Right cardiac atrium (tissue), 5 donors: ENCODE measurements at regions not wholly inside any gene's neighbourhood (a gene's known extent, or its start where the extent isn't known, plus 50 kb on each side); places are given as distances from the start of the nearest gene placed in this dataset.
"Not testable (repeated sequence)": the region's sequence is repeated elsewhere in the genome, so short reads cannot be mapped to it uniquely, and the experiment has no call there.

Experiments
- ATAC-seq, 2 donors: fragments of 200-7000 bp; cut with Tn5 transposase; one replicate each; pipeline versions ENCODE4 v1.8.0 to v1.9.1; 2020; ENCODE audit warnings: moderate library complexity in 2 of 2, mild to moderate bottlenecking in 1 of 2
- DNase-seq, 3 donors: peaks; one replicate each; pipeline ENCODE4 v3.0.0-alpha.2; 2020
- H3K27ac ChIP-seq: one replicate; pipeline ENCODE4 v1.5.1; 2013; ENCODE audit warnings: mild to moderate bottlenecking, low read length, control low read depth, moderate library complexity
- H3K27me3 ChIP-seq: one replicate; pipeline ENCODE4 v1.6.1; 2013; ENCODE audit not compliant: control insufficient read depth, insufficient read depth
- H3K4me1 ChIP-seq: one replicate; pipeline ENCODE4 v1.6.1; 2013; ENCODE audit warnings: low read length; ENCODE audit not compliant: control insufficient read depth, insufficient read depth
- H3K4me3 ChIP-seq: one replicate; pipeline ENCODE4 v1.5.1; 2013; ENCODE audit warnings: low read length, control low read depth
- H3K9me3 ChIP-seq: one replicate; pipeline ENCODE4 v1.6.1; 2013; ENCODE audit warnings: low read length; ENCODE audit not compliant: control insufficient read depth
- WGBS: extraction: QIAGEN DNeasy Blood & Tissue Kit; methylation state at CpG from one replicate; pipeline ENCODE4 v1.1.7; 2013; 5-methylcytosine and 5-hydroxymethylcytosine counted together
- intact Hi-C, 4 donors: fragments of 100-400 bp; cut with DNase I; formaldehyde crosslinking; loops; one replicate each; pipeline versions ENCODE4 v1.11.0 to v1.14.0; 2022 to 2023
- donor health status: healthy with polysubstance abuse.
- donor health status: DM: no; HTN: yes; CAD: no.
- donor health status: DM: no; HTN: no; CAD: no.
- donor health status: DM: no; HTN: yes; CAD: no; lungs with severe emphysema.
- donor health status: DM: yes; HTN: yes; CAD: no.

DNA sequence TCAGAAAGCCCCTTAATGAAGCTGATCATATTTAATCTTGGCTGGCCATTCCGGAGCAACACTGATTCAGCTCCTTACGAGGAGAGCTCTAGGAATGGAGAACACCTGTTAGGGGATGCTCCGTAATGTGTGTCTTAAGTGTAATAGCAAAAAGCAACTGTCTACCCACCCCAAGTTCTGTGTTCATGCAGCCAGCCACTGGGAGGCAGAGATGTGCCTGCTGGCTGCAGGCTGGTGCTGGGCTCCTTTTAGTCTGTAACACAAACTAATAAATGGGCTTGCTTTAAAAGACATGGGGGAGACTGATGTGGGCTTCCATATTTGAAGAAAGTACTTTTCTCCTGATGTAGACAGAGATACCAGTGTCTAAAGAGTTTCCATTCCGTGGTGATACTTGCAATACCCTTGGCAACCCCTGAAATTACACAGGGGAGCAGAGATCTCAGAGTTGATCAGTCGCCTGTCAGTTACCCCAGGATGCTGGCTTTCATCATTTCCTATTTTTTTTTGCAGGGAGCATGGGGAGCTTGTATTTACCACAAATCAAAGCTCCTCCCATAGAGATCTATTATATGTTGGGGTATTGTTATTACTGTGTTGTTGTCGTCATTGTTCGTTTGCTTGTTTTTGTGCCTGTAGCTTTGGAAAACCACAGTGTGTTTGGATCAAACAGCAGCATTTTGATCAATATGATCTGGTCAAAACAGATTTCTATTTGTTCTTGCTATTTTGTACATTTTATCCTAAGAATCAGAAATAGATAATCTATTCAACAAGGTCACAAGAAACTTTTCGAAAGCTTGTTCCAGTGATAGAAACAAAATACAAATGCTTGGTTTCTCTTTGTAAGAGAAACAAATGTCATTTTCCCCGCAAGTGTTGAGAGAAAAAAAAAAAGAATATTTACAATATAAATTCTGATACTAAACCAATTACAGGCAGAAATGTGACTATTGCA is 65.8 kb downstream of the MTX3 start:
- intact Hi-C loops = no loop called here
- no peaks in the 10 kb centered on the region for H3K9me3 ChIP-seq
- H3K27ac ChIP-seq = no peak overlapping the region
- no peaks in the 10 kb centered on the region for H3K4me1 ChIP-seq
- no peak for DNase-seq
- 79% methylated on average over 9 of the region's 9 CpGs for WGBS
- no peaks in the 10 kb centered on the region for H3K27me3 ChIP-seq
- no peak overlapping the region for H3K4me3 ChIP-seq
- no peak for ATAC-seq

DNA sequence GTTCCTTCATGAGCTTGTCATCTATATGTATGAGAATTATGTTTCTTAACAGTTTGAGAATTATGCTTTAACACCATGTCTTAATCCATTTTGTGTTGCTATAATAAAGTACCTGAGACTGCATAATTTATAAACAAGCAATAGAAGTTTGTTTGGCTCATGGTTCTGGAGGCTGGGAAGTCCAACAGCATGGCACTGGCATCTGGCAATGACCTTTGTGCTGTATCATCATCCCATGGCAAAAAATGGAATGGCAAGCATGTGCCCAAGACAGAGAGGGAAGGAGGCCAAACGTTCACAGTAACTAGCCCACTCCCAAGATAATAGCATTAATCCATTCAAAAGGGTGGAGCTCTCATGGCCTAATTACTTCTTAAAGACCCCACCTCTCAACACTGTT is 67.6 kb downstream of the MTX3 start:
- no peaks in the 10 kb centered on the region for H3K27me3 ChIP-seq
- no peak overlapping the region for H3K27ac ChIP-seq
- H3K4me3 ChIP-seq = no peak overlapping the region
- H3K4me1 ChIP-seq = no peaks in the 10 kb centered on the region
- H3K9me3 ChIP-seq = no peaks in the 10 kb centered on the region
- no peak for ATAC-seq
- no peak for DNase-seq
- whole genome bisulfite sequencing = 23% methylated on average over 1 of the region's 1 CpG
- intact Hi-C loops = no loop called here

DNA sequence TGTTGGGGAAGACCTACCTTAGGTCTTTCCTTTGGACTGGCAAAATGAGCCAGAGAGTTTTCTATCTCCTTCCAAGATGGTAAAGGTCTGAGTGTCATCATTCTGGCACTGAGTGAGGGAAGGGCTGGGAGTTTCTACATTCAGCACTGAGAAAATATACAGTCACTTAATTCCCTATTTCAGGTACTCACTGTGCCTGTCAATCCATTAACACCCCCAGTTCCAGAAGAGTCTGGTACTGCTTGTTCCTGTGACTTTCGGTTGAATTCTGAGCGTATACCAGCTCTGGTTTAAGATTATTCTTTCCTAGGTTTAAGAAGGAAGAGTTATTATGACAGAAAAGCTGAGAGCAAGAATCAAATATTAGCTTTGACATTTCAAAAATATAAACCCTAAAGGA is 68.4 kb downstream of the MTX3 start:
- WGBS = 93% methylated on average over 2 of the region's 2 CpGs
- H3K4me1 ChIP-seq = no peaks in the 10 kb centered on the region
- no peak for DNase-seq
- no peak overlapping the region for H3K4me3 ChIP-seq
- H3K27ac ChIP-seq = no peak overlapping the region
- intact Hi-C loops = no loop called here
- H3K9me3 ChIP-seq = no peaks in the 10 kb centered on the region
- H3K27me3 ChIP-seq = no peaks in the 10 kb centered on the region
- ATAC-seq = no peak

- H3K9me3 ChIP-seq, DNase-seq, ATAC-seq, H3K27me3 ChIP-seq, H3K4me1 ChIP-seq, intact Hi-C loops, H3K4me3 ChIP-seq, H3K27ac ChIP-seq: not testable (repeated sequence)
- WGBS = 98% methylated on average over 1 of the region's 1 CpG
Measured at GRCh38 chr5:79907452-79907851, 83.6 kb downstream of the MTX3 start.

DNA sequence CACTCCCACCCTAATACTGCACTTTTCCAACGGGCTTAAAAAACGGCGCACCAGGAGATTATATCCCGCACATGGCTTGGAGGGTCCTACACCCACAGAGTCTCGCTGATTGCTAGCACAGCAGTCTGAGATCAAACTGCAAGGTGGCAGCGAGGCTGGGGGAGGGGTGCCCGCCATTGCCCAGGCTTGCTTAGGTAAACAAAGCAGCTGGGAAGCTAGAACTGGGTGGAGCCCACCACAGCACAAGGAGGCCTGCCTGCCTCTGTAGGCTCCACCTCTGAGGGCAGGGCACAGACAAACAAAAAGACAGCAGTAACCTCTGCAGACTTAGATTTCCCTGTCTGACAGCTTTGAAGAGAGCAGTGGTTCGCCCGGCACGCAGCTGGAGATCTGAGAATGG is 88.5 kb downstream of the MTX3 start:
- DNase-seq, H3K27me3 ChIP-seq, H3K9me3 ChIP-seq, intact Hi-C loops, H3K4me1 ChIP-seq, H3K4me3 ChIP-seq, ATAC-seq, H3K27ac ChIP-seq: not testable (repeated sequence)
- WGBS = 94% methylated on average over 9 of the region's 10 CpGs

DNA sequence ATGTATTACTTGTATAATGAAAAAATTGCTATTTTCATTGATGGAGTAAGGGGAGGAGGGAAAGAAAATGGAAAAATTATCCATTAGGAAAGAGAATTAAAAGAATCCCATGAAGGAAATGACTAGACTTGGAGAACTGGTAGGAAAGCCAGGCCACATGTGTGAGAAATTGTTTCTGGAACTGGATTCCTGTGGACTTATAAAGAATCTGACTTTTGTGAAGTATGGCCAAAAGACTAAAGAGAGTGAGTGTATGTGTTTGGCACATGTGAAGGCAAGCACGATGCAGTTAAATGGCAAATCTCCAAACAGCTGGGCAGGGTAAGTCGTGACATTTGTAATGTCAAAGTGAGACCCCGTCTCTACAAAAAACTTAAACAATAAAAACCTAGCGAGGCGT is 89.4 kb downstream of the MTX3 start:
- no peaks in the 10 kb centered on the region for H3K4me1 ChIP-seq
- 59% methylated on average over 5 of the region's 5 CpGs for WGBS
- intact Hi-C loops = no loop called here
- DNase-seq (no peak), ATAC-seq (no peak)
- no peaks in the 10 kb centered on the region for H3K27me3 ChIP-seq
- no peaks in the 10 kb centered on the region for H3K9me3 ChIP-seq
- H3K27ac ChIP-seq = no peak overlapping the region
- no peak overlapping the region for H3K4me3 ChIP-seq

DNA sequence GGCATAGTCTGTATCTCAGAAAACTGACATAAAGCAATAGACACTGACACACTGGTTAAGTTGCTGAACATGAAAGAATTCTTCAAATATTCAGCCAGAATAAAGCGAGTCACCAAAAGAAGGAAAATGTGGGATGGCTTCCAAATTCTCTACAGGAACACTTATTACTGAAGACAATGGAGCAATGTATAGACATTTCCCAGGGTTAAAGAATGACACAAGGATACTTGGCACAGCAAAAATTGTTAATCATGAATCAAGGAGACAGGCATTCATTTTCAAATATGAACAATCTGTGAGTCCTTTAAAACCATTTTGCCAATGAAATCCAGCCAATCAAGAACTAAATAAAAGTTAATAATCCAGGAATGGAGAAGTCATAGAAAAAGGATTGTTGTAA is 92.5 kb downstream of the MTX3 start:
- intact Hi-C loops = no loop called here
- Histone ChIP-seq H3K27ac (no peak overlapping the region), H3K9me3 (no peaks in the 10 kb centered on the region), H3K4me3 (no peak overlapping the region), H3K4me1 (no peaks in the 10 kb centered on the region), H3K27me3 (no peaks in the 10 kb centered on the region)
- WGBS = 50% methylated on average over 1 of the region's 1 CpG
- ATAC-seq (no peak), DNase-seq (no peak)

- Histone ChIP-seq H3K27ac (no peak overlapping the region), H3K4me3 (no peak overlapping the region), H3K9me3 (no peaks in the 10 kb centered on the region), H3K27me3 (no peaks in the 10 kb centered on the region), H3K4me1 (no peaks in the 10 kb centered on the region)
- intact Hi-C loops = no loop called here
- DNase-seq (no peak), ATAC-seq (no peak)
- 42% methylated on average over 3 of the region's 3 CpGs for WGBS
Measured at GRCh38 chr5:79893976-79894375, 97.1 kb downstream of the MTX3 start.

GRCh38 chr5:79893485-79893884 is 97.6 kb downstream of the MTX3 start:
- H3K4me1 ChIP-seq = no peaks in the 10 kb centered on the region
- ATAC-seq (no peak), DNase-seq (no peak)
- no peaks in the 10 kb centered on the region for H3K27me3 ChIP-seq
- intact Hi-C loops = no loop called here
- no peaks in the 10 kb centered on the region for H3K9me3 ChIP-seq
- no peak overlapping the region for H3K4me3 ChIP-seq
- 74% methylated on average over 1 of the region's 1 CpG for WGBS
- H3K27ac ChIP-seq = no peak overlapping the region

DNA sequence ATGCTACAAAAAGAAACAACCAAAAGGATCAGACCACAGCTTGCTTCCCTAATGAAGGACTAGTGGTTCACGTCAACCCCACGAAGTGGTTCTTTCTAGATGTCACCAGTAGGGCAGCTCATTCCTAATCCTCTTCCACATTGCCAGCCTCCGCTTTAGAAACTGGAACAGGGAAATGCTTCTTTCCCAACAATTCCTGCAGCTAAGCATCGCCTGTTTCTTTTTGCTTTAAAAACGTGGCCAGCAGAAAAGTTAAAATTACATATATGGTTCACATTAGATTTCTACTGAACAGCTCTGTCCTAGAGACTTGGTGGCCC is 100.2 kb downstream of the MTX3 start:
- Histone ChIP-seq H3K9me3 (no peaks in the 10 kb centered on the region), H3K4me1 (no peaks in the 10 kb centered on the region), H3K27me3 (no peaks in the 10 kb centered on the region), H3K27ac (no peak overlapping the region), H3K4me3 (no peak overlapping the region)
- ATAC-seq = no peak
- WGBS = 88% methylated on average over 5 of the region's 5 CpGs
- intact Hi-C loops = no loop called here
- DNase-seq = no peak

- Histone ChIP-seq H3K27me3 (no peaks in the 10 kb centered on the region), H3K9me3 (no peaks in the 10 kb centered on the region), H3K4me1 (no peaks in the 10 kb centered on the region), H3K4me3 (no peak overlapping the region), H3K27ac (no peak overlapping the region)
- DNase-seq (no peak), ATAC-seq (no peak)
- intact Hi-C loops = no loop called here
- 79% methylated on average over 4 of the region's 4 CpGs for WGBS
Measured at GRCh38 chr5:79890119-79890929, 100.7 kb downstream of the MTX3 start.
